ENCODE measurements at regions not wholly inside any gene's neighbourhood (a gene's known extent, or its start where the extent isn't known, plus 50 kb on each side); places are given as distances from the start of the nearest gene placed in this dataset.
"Not testable (repeated sequence)": the region's sequence is repeated elsewhere in the genome, so short reads cannot be mapped to it uniquely, and the experiment has no call there.

DNA sequence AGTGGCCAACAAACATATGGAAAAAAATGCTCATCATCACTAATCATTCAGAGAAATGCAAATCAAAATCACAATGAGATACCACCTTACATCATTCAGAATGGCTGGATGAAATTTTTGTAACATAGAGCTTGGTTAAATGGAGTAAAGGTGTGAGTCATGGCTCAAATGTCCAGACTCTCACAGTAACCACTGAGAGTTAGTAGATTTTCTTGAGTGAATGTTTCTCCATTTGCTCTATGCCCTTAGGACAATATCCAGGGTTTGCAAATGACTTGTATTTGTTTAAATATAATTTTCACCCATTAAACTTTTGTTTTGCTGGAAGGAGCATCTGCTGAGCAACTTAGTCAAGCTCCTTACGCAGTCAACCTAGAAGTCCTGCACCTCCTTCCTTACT is 967.2 kb downstream of the XPNPEP1 start:
- Histone ChIP-seq H3K79me2 (ENCODE audit: insufficient read depth, low read length) (no peaks in the 10 kb centered on the region), H3K27me3 (ENCODE audit: insufficient read depth, low read length) (no peaks in the 10 kb centered on the region), H3K14ac (ENCODE audit: insufficient read depth, low read length) (no peak overlapping the region), H3K23me2 (ENCODE audit: insufficient read length, low read depth, low read length, poor library complexity, severe bottlenecking) (no peaks in the 10 kb centered on the region), H3K4me1 (ENCODE audit: insufficient read depth, low read length) (no peaks in the 10 kb centered on the region), H3K79me1 (ENCODE audit: insufficient read depth, low read depth, low read length, poor library complexity, severe bottlenecking) (no peaks in the 10 kb centered on the region), H3K4ac (ENCODE audit: low read depth, low read length) (no peak overlapping the region), H3T11ph (ENCODE audit: low read length) (no peak overlapping the region), H4K5ac (ENCODE audit: insufficient read length, low read depth, low read length) (no peak overlapping the region), H3K9me3 (ENCODE audit: control insufficient read depth, low read depth, low read length) (no peaks in the 10 kb centered on the region), H3K9ac (ENCODE audit: extremely low read depth, insufficient read length, low read length) (no peak overlapping the region), H4K91ac (ENCODE audit: insufficient read length, low read depth, low read length) (no peak overlapping the region), H2BK120ac (ENCODE audit: low read depth, low read length, poor library complexity, severe bottlenecking) (no peak overlapping the region), H3K27ac (ENCODE audit: insufficient read length, low read depth, low read length) (no peak overlapping the region), H2BK5ac (ENCODE audit: insufficient read length, low read length) (no peak overlapping the region), H2BK12ac (ENCODE audit: insufficient read length, low read depth, low read length) (no peak overlapping the region), H3K4me2 (ENCODE audit: insufficient read depth, insufficient read length, low read length) (no peak overlapping the region), H2BK15ac (ENCODE audit: low read depth, low read length) (no peak overlapping the region), H4K8ac (replicated peaks; ENCODE audit: insufficient read length, low read depth, low read length) (no peak overlapping the region), H3K18ac (ENCODE audit: insufficient read length, low read depth, low read length) (no peak overlapping the region), H2AK5ac (ENCODE audit: insufficient read length, low read length) (no peak overlapping the region), H4K20me1 (ENCODE audit: control insufficient read depth, insufficient read depth, insufficient read length) (no peaks in the 10 kb centered on the region), H3K23ac (ENCODE audit: insufficient read length, low read depth, low read length) (no peak overlapping the region), H2BK20ac (ENCODE audit: low read depth, low read length, poor library complexity, severe bottlenecking) (no peak overlapping the region), H3K56ac (ENCODE audit: insufficient read length, low read depth, low read length) (no peak overlapping the region), H2AFZ (ENCODE audit: low read length) (no peak overlapping the region)
- Mint-ChIP-seq H3K4me1 (no peaks in the 10 kb centered on the region), H3K9me3 (peaks cover 18 to 19% of the 10 kb centered on the region in 2 experiments; a peak in 4 of 5 replicates), H3K36me3 (ENCODE audit: insufficient read depth in 1 of 3, low read depth in 3 of 3) (peaks cover 0 to 10% (median 4%) of the 10 kb centered on the region in 3 experiments; a peak in 4 of 7 replicates), H3K27me3 (ENCODE audit: low read depth) (peaks cover 1% of the 10 kb centered on the region; the same call in 1 of the 2 replicates), H3K27ac (no peak overlapping the region), H3K4me3 (no peak overlapping the region)
- TF ChIP-seq, protein P1, sequence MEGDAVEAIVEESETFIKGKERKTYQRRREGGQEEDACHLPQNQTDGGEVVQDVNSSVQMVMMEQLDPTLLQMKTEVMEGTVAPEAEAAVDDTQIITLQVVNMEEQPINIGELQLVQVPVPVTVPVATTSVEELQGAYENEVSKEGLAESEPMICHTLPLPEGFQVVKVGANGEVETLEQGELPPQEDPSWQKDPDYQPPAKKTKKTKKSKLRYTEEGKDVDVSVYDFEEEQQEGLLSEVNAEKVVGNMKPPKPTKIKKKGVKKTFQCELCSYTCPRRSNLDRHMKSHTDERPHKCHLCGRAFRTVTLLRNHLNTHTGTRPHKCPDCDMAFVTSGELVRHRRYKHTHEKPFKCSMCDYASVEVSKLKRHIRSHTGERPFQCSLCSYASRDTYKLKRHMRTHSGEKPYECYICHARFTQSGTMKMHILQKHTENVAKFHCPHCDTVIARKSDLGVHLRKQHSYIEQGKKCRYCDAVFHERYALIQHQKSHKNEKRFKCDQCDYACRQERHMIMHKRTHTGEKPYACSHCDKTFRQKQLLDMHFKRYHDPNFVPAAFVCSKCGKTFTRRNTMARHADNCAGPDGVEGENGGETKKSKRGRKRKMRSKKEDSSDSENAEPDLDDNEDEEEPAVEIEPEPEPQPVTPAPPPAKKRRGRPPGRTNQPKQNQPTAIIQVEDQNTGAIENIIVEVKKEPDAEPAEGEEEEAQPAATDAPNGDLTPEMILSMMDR (conservative IDR thresholded peaks at IDR 0.05): no peak
- WGBS (ENCODE audit: extremely low coverage, insufficient read length, low lambda C conversion rate): no CpG with 5 or more reads among the region's 1 CpG
- no peak for DNase-seq

DNA sequence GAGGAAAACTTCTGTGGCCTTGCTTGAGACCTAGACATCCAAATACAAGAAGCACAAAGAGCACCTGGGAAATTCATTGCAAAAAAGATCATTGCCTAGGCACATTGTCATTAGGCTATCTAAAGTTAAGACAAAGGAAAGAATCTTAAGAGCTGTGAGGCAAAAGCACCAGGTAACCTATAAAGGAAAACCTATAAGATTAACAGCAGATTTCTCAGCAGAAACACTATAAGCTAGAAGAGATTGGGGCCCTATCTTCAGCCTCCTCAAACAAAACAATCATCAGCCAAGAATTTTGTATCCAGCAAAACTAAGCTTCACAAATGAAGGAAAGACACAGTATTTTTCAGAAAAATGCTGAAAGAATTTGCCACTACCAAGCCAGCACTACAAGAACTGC is 1003.3 kb downstream of the XPNPEP1 start:
- not testable (repeated sequence) for H4K5ac ChIP-seq (ENCODE audit: insufficient read length, low read depth, low read length); H3K4me1 ChIP-seq (ENCODE audit: insufficient read depth, low read length); H3K79me2 ChIP-seq (ENCODE audit: insufficient read depth, low read length); H3K27ac Mint-ChIP-seq; H3K4ac ChIP-seq (ENCODE audit: low read depth, low read length); H3K14ac ChIP-seq (ENCODE audit: insufficient read depth, low read length); H3T11ph ChIP-seq (ENCODE audit: low read length); H3K9ac ChIP-seq (ENCODE audit: extremely low read depth, insufficient read length, low read length); H3K18ac ChIP-seq (ENCODE audit: insufficient read length, low read depth, low read length); H3K79me1 ChIP-seq (ENCODE audit: insufficient read depth, low read depth, low read length, poor library complexity, severe bottlenecking); H2AFZ ChIP-seq (ENCODE audit: low read length); H4K8ac ChIP-seq (replicated peaks; ENCODE audit: insufficient read length, low read depth, low read length); H2BK20ac ChIP-seq (ENCODE audit: low read depth, low read length, poor library complexity, severe bottlenecking); H2AK5ac ChIP-seq (ENCODE audit: insufficient read length, low read length); H3K23ac ChIP-seq (ENCODE audit: insufficient read length, low read depth, low read length); DNase-seq; H3K27me3 ChIP-seq (ENCODE audit: insufficient read depth, low read length); H4K20me1 ChIP-seq (ENCODE audit: control insufficient read depth, insufficient read depth, insufficient read length); H3K56ac ChIP-seq (ENCODE audit: insufficient read length, low read depth, low read length); H2BK120ac ChIP-seq (ENCODE audit: low read depth, low read length, poor library complexity, severe bottlenecking); H3K4me3 Mint-ChIP-seq; H4K91ac ChIP-seq (ENCODE audit: insufficient read length, low read depth, low read length); H3K9me3 ChIP-seq (ENCODE audit: control insufficient read depth, low read depth, low read length); H3K23me2 ChIP-seq (ENCODE audit: insufficient read length, low read depth, low read length, poor library complexity, severe bottlenecking); H2BK12ac ChIP-seq (ENCODE audit: insufficient read length, low read depth, low read length); H3K27ac ChIP-seq (ENCODE audit: insufficient read length, low read depth, low read length); H2BK5ac ChIP-seq (ENCODE audit: insufficient read length, low read length); H3K27me3 Mint-ChIP-seq (ENCODE audit: low read depth); H2BK15ac ChIP-seq (ENCODE audit: low read depth, low read length); H3K4me1 Mint-ChIP-seq; H3K4me2 ChIP-seq (ENCODE audit: insufficient read depth, insufficient read length, low read length)
- peaks cover 0 to 14% (median 4%) of the 10 kb centered on the region in 3 experiments; a peak in 6 of 7 replicates for H3K36me3 Mint-ChIP-seq (ENCODE audit: insufficient read depth in 1 of 3, low read depth in 3 of 3)
- H3K9me3 Mint-ChIP-seq: peaks cover 16 to 18% of the 10 kb centered on the region in 2 experiments

All from H9 (cell line).